ENCODE measurements at regions not wholly inside any gene's neighbourhood (a gene's known extent, or its start where the extent isn't known, plus 50 kb on each side); places are given as distances from the start of the nearest gene placed in this dataset.

DNA sequence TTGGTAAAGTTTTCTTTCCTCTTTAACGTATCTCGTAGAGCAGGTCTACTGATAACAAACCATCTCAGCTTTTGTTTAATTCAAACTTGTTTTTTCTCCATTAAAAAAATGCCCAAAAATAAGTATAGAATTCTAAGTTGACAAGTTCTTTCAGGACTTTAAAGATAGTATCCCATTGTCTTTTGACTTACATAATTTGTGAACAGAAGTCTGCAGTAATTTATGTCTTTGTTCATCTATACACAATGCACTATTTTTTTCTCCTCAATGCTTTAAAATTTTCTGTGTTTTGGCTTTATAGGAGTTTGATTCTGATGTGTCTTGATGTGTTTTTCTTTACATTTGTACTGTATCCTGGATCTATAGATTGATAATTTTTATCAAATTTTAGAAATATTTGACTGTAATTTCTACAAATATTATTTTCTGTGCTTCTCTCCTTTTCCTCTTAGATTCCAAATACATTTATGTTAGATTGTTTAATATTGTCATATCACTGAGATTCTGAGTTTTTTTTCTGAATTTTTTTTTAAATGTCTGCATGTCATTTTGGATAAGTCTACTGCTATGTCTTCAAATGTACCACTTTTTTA lies 143.3 kb downstream of the FTCDNL1 start:
- peak; percentile 15 for DNase-seq

DNA sequence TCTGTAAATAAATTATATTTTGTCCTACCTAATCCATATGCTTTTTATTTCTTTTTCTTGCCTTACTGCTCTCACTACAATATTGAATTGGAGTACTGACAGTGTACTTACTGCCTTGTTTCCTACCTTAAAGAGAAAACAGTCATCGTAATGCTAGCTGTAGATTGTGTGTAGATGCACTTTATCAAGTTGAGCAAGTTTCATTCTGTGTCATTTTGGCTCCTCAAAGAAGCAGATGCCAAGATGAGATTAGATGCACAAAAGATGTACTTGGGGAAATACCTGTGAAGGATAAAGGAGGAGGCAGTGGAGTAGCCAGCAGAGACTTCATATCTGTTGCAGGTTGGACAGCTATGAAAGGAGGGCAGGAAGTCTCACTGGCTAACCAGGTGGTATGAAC lies 145.5 kb downstream of the FTCDNL1 start:
- no peak for DNase-seq

DNA sequence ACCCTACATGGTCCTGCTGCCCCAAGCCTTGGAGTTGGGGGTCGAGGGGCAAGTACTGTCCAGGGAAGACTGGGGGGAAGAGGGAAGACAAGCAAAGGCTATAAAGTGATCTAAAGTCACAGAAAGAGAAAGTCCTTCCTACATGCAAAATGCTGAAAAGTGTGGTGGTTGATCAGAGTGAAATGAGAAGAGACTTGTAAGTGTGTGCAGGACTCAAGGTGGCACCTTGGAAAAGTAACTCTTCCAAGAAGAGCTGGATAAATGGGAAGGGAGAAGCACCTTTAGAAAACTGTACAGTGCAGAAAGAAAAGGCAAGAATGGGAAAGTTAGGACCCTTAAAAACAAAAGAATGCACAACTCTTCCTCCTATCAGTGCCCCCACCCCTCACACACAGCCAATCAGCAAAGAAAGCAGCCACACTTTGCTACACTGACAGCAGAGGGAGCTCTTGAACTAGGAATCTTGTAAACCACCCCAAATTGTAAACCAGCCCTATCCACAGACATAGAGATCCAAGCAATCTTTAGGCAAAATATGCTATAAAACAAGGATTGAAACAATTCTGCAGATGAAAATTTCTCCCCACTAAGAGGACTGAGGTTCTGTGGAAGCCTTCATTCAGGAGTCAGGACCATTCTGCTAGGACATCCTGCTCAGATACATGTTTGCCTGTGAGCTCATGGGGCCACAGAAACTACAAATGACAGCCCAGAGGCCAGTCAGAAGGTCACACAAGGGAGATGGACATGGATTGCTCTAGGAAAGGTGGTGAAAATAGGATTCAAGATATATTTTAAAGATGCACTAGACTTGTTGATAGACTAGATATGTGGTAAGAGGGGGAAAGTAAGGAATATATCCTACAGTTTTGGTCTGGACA lies 146.4 kb downstream of the FTCDNL1 start:
- DNase-seq, result peak; percentile 43

DNA sequence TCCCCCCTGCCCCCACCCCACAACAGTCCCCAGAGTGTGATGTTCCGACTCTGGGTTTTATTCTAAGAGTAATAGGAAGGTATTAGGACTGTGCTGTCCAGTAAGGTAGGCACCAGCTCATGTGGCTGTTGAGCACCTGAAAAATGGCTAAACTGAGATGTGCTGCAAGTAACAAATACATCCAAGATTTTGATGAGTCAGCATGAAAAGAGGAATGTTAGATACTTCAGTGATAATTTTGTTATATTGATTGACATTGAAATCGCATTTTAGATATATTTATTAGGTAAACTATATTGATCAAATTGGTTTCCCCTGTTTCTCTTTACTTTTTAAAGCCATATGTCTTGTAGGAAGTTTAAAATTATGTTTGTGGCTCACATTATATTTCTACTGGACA lies 147.8 kb downstream of the FTCDNL1 start:
- no peak for DNase-seq

DNA sequence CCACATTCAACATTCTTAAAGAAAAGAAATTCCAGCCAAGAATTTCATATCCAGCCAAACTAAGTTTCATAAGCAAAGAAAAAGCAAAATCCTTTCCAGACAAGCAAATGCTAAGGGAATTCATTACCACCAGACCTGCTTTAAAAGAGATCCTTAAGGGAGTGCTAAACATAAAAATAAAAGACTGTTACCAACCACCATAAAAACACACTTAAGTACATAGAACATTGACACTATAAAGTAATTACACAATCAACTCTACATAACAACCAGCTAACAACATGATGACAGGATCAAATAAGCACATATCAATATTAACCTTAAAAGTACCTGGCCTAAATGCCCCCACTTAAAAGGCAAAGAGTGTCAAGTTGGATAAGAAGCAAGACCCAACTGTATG lies 153.5 kb downstream of the FTCDNL1 start:
- no peak for DNase-seq

DNA sequence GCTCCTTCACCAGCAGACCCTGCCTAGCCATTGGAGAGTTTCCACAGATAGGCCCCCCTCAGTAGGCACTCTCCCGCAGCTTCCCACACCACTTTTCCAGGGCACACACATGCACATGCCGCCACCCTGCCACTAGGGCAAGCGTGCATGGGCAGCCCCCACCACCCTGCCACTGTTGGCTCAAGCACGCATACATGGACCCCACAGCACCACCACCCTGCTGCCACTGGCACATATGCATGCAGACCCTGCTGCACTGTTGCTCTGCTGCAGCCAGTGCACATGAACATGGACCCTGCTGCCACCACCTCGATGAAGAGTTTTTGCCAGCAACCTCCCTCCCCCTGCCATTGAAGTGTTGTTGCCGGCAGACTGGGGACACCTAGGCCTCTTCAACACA lies 154.9 kb downstream of the FTCDNL1 start:
- no peak for DNase-seq

DNA sequence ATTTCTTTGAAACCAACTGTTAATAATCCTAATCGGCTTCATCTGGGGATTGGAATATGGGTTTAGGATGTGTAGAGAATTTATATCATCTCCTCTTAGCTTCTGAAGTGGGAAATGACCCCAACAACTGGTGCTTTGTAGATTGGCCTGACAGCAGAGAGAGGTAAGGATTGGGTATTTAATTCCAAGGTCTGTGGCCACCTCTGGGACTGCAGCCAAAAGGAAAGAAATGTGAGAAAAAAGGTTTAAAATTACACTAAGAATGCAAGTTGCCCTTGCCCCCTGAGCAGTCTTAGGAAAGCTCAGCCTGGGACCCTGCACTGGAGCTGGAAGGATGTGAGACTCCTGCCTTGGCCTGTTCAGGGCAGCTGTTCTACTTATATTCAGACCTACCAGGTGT lies 157.1 kb downstream of the FTCDNL1 start:
- no peak for DNase-seq

DNA sequence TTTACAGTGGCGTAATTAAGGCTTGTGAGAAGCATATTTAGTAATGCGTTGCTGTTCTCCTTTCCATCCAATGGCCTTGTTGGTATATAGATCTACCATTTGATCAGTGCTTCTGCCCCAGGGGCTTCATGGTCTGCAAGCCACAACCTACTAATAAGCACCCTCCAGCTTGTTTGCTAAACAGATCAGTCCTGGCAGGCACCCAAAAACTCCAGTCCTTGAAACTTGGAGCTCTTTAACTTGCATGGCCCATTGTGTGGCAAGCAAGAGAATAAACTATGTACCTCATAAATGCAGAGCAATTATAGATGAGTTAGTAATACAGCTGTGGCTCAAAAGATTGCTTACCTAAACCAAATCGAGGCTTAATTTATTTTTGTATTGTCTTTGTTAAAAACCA lies 158.5 kb downstream of the FTCDNL1 start:
- peak; percentile 99 for DNase-seq

DNA sequence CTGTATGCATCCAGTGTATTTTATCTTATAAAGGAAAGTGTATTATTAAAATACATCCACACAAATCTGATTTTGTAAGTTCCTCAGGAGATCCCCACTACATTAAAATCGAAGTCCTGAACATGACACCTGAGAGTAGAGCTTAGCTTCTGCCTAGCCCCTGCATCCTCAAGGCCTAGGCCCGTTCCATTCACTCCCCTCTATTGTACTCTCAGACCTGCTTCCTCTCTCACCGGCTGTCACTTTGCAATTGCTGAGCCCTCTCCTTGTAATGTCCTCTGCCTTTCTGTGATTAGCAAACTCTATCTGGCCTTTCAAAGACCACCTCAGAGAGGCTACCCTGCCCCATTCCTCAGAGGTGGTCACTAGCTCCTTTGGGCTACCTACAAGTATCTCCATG lies 160.8 kb downstream of the FTCDNL1 start:
- DNase-seq, result no peak

DNA sequence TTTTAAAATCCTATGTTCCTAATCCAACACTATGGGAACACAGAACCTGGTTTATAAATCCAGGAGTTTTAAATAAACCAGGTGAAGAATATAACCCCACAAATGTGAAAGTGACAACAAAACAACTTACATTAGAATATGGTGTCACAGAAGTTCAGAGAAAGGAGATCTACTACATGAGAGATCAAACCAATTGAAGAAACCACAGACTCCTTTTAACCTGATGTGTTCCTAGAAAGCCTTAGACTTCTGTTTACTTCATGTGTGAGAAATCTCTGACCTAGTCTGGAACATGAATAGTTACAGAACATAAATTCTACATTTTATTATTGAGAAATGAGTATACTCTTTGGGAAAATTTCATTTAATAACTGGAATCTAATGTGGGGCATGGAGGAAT lies 165.3 kb downstream of the FTCDNL1 start:
- DNase-seq, result no peak

DNA sequence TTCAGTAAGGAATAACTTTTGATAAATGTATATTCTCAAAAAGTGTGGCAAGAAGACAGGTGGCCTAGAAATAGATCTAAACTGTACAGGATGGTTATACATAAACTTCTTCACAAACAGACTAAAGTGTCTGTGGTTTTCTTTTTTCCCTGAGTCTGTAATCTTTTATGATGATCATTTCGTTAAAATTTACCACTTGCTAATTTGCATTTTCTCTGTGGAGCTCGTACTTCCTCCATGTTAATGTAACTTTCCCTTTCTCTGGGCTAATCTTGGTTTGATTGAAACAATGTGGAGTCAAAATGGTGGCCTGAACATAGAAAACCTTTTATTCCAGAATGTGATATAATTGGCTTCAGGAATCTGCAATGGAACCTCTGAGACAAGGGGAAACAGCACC lies 166.2 kb downstream of the FTCDNL1 start:
- no peak for DNase-seq

DNA sequence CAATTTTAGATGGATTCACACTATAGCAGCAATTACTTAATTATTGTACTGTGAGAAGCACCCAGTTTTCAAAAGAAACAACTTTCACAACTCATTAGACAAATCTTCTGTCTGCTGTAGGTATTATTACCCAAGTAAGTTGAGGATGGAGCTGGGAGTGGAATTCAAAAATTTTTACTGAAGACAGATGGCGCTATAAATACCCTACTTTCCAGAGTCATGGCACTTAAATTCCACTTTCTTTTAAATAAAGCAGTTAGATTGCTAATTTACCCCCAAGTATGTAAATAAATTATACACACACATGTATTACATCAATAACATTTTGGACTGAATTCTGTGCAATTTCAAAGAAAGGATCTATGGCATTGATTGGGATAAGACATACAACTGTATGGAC lies 166.8 kb downstream of the FTCDNL1 start:
- DNase-seq, result no peak

DNA sequence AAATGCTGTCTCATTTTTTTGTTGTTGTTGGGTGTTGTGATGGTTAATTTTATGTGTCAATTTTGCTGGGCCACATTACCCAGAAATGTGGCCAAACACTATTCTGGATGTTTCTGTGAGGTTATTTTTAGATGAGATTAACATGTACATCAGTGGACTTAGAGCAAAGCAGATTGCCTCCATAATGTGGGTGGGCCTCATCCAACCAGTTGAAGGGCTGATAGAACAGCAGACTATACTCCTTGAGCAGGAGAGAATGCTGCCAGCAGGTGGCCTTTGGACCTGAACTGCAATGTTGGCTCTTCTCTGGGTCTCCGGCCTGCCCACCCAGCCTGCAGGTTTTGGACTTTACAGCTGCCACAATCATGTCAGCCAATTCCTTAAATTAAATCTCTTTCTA lies 169.0 kb downstream of the FTCDNL1 start:
- DNase-seq, result no peak

DNA sequence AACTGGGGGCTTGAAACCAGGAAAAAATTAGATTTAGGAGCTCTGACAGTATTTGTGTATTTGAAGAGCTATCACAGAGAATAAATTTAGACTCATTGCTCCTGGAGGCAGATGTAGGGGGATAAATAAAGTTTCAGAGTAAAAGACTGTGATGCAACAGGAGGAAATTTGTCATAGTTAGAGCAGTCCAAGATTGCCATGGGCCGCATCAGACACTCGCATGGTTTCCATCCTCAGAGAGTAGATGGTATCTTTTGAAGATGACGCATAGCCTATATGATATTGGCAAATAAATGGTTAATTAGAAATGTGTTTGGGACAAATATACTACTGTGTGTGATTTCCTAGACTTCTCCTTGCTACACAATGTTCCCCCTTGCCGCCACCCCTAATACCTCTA lies 170.5 kb downstream of the FTCDNL1 start:
- DNase-seq, result no peak

DNA sequence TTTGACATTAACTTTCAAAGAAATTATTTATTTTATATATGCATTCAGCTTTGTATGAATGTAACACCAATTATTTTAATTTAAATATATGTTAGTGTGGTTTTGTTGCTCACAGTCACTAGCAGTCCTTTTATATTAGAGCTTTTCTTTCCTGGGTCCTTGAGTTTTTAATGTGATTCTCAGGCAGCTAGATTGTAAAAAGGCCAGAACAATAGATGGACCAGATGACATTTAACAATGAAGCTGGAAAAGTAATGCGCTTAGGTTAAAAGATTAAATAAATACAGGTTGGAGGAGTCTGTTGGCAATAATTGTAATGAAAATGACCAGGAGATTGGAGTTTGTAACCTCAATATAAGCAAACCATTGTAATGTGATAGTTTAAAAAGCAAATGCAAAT lies 171.1 kb downstream of the FTCDNL1 start:
- no peak for DNase-seq

DNA sequence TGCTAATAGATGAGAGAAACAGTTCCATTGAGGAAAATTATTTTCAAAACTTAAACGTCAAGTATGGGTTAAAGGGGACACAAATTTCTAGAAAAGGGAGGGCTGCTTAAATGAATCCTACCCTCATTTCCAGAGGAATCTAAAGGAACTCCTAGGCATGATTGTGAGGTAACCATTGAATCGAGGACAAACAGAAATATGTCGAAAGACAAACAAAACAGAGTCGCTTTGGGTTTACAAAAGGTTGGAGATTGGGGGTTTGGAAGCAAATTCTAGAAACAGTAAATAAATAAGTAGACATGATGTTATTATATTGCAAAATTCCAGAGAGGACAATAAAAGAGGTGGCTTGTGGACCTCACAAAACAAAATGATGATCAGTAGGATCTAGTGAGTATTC lies 173.1 kb downstream of the FTCDNL1 start:
- DNase-seq, result no peak

DNA sequence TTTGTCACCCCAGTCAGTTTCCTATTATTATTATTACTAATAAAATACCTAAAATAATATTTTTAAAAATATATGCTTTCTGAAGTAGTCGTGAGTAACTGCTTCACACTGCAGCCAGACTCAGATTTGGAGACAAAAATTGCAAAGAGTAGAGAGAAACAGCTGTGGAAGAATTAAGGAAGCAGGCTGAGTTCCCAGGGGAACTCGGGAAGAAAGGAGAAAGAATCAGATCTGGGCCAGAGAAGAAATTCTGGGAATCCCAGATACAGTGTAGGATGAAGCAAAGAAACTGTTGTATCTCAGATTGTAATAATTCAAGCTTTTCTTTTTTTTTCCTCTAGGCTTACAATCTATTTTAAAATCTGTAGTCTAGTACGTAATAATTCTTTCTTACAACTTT lies 182.3 kb downstream of the FTCDNL1 start:
- DNase-seq, result no peak

DNA sequence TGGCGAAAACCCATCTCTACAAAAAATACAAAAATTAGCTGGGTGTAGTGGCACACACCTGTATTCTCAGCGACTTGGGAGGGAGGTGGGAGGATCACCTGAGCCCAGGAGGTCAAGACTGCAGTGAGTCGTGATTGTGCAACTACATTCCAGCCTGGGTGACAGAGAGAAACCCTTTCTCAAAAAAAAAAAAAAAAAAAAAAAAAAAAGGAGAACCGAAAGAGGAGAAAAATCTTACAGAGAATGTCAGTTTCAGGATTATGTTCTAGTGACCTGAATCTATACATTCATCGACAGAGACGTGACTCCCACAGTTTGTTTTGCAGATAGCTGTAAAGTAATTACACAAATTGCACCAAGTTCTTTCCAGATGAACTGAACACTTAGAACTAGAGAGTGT lies 187.8 kb downstream of the FTCDNL1 start:
- no peak for DNase-seq

DNA sequence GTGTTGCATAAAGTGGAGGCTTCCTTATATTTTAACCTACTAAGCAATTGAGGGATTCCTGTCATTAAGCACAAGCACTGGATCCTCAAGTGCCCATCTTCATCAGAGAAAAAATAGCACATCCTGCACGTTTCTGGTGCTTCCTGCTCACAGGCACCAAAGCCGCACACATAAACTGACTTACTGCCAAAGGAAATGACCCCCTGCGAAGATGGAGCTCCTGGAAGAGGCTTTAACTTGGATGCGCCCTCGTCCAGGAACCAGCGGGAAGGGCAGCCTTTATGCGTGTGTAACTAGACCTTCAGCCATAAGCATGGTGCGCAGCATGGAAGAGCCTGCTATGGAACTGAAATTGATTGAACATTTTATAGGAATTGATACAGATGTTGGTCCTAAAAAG lies 188.7 kb downstream of the FTCDNL1 start:
- no peak for DNase-seq

DNA sequence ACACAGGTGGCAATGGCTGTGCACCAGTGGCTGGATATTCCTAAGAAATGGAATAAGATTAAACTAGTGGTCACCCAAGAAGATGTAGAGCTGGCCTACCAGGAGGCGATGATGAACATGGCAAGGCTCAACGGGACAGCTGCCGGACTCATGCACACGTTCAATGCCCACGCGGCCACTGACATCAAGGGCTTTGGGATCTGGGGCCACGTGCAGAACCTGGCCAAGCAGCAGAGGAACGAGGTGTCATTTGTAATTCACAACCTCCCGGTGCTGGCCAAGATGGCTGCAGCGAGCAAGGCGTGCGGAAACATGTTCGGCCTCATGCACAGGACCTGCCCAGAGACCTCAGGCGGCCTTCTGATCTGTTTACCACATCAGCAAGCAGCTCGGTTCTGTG lies 190.8 kb downstream of the FTCDNL1 start:
- DNase-seq, result no peak

DNA sequence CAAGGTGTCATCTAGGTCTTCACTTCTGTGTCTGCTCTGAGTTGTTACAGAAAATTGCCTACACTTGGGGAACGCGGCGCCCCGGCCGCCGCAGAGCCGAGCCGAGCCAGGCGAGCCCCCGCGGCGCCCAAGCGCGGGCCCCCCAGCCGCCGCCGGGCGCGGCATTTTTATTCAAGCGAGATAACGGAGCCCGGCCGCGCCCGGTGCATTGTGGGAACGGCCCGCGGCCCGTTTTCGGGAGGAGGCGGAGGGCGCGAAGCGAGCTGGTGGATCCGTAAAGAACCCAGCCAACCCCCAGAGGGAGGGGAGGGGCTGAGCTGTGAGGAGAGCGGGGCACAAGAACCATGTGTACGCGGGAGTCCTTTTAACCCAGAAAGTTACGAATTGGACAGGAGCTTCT lies 191.8 kb downstream of the FTCDNL1 start:
- peak; percentile 10 for DNase-seq

DNA sequence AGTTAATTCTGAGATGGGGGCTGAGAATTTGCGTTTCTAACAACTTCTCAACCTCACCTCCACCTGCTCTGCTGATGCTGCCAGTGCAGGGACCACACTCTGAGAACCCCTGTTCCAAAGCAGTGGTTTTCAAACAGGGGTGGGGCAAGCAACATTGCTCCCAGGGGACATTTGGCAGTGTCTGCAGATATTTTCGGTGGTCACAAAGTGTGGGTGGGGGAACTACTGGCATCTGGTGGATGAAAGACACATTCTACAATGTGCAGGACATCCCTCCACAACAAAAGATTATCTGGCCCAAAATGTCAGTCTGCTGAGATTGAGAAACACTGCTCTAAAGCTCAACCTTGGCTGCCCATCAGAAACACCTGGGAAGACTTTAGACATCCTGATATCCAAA lies 188.7 kb upstream of the SATB2 start:
- DNase-seq, result no peak

DNA sequence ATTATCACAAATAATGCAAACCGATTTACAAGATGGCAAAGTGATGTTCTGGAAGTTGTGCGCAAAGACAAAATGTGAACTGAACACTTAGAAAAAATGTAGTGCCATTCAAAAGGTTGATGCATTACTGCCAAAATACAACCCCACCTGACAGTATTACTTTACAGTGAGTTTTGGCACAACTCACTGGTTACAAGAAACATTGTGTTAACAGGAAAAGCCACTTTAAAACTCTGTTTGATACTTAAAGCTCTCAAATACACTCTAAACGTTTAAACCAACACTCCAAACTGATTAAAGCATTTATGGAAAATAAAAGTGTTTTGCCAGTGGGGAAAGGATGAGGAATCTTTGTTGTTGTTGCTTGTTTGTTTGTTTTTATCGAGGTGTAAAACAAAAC lies 173.4 kb upstream of the SATB2 start:
- peak; percentile 81 for DNase-seq

DNA sequence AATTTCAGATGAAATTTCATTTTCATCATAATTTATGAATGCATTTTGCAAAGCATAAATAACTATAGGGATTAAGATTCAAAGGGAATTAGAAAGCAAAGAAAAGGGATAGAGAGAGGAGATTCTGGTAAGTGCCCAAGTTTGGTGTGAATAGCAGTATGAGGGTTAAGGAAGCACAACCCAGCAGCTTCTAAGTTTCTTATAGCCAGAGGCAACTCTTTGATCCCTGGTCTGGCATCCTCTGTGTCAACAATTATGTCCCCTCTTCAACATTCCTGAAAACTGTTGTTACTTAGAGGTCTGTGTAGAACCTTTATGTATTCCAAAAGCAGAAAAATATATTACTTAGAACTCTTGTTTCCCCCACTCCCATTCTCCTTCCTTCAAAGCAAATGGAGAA lies 171.6 kb upstream of the SATB2 start:
- no peak for DNase-seq

DNA sequence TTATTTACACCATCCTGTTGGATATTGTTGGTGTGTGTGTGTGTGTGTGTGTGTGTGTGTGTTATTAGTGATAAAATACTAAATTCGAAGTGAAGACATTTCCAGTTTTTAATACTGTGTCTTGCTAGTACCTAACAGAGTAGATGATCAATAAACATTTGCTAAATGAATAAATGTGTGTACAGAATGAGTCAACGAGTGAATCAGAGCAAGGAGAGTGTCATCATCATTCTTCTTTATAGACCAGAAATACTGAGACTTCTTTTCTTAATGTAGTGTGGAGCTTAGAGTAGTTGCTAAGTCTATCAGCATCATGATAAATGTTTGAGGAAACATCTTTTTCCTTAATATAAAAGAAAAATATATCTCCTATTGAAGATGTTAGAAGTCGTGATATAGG lies 169.7 kb upstream of the SATB2 start:
- no peak for DNase-seq

All from NCI-H1105 treated with DMSO at 0.1 percent for 48 hours (cell line).